ENCODE measurements at regions not wholly inside any gene's neighbourhood (a gene's known extent, or its start where the extent isn't known, plus 50 kb on each side); places are given as distances from the start of the nearest gene placed in this dataset.

GRCh38 chr14:44131861-44132260, 375.2 kb downstream of the FSCB start (continued):
- TF ChIP-seq ZFP36 (IDR thresholded peaks at IDR 0.05; ENCODE audit: borderline replicate concordance, partially characterized antibody) (no peak), BHLHE40 (IDR thresholded peaks at IDR 0.05; ENCODE audit: low read depth, low read length) (no peak), CBX2 (IDR thresholded peaks at IDR 0.05; ENCODE audit: borderline replicate concordance, low read depth) (no peak), ELK1 (IDR thresholded peaks at IDR 0.05; ENCODE audit: low read depth, low read length) (no peak), HES2 (IDR thresholded peaks at IDR 0.05) (no peak)

- FAIRE-seq (no peak), DNase-seq (ENCODE audit: low read depth in 1 of 2, low spot score in 1 of 2) (no peak), ATAC-seq (no peak)
- TF ChIP-seq NFE2L2 (conservative IDR thresholded peaks at IDR 0.05; ENCODE audit: low read length) (no peak), BHLHE40 (IDR thresholded peaks at IDR 0.05; ENCODE audit: low read depth, low read length) (no peak), HMGXB4 (CRISPR knock-in tag; IDR thresholded peaks at IDR 0.05; ENCODE audit: borderline replicate concordance) (no peak), BCL3 (IDR thresholded peaks at IDR 0.05) (no peak), HES2 (IDR thresholded peaks at IDR 0.05) (no peak), MAX (IDR thresholded peaks at IDR 0.05) (no peak), CEBPB (IDR thresholded peaks at IDR 0.05) (no peak), ELK1 (IDR thresholded peaks at IDR 0.05; ENCODE audit: low read depth, low read length) (no peak), EHMT2 (IDR thresholded peaks at IDR 0.05; ENCODE audit: low read depth) (no peak), TFCP2L1 (CRISPR knock-in tag; IDR thresholded peaks at IDR 0.05) (no peak), ZC3H11A (IDR thresholded peaks at IDR 0.05) (no peak), MAZ (IDR thresholded peaks at IDR 0.05; ENCODE audit: borderline replicate concordance, low read depth, low read length) (no peak), CBX8 (IDR thresholded peaks at IDR 0.05) (no peak), POLR2AphosphoS2 (conservative IDR thresholded peaks at IDR 0.05; ENCODE audit: low read length) (no peak)
- Histone ChIP-seq H3K4me3 (no peak overlapping the region), H3K9me3 (no peaks in the 10 kb centered on the region; the same call in 2 of the 3 replicates), H3K27ac (no peak overlapping the region), H3K4me2 (no peak overlapping the region), H3K4me1 (no peaks in the 10 kb centered on the region)
- WGBS (ENCODE audit: missing lambda C conversion rate) = 57% methylated on average over 7 of the region's 7 CpGs
- ChIA-PET POLR2A (no interaction called here), CTCF (interaction anchor here (0.5 kb wide), 1 partner anchor 130 kb away, joined by 3 read pairs; no protein-coding TSS in a partner anchor)
Measured at GRCh38 chr14:44113769-44114730, 393.0 kb downstream of the FSCB start.
